Adrenal gland (tissue), 5 donors: ENCODE measurements at regions not wholly inside any gene's neighbourhood (a gene's known extent, or its start where the extent isn't known, plus 50 kb on each side); places are given as distances from the start of the nearest gene placed in this dataset.

Experiments
- POLR2A ChIP-seq, 2 donors: fragments of 450-650 bp; IDR thresholded peaks; one replicate each; pipeline ENCODE4 v1.6.1; 2017; ENCODE audit warnings: antibody characterized with exemption in 2 of 2, mild to moderate bottlenecking in 2 of 2, moderate library complexity in 1 of 2
- TF ChIP-seq, protein P1 (sequence below), 6 experiments: fragments of 450-650 bp in 4 of 6; fragments of 200-600 bp in 2 of 6; sonication (generic) in 1 of 6; IDR thresholded peaks; 1 replicate in 5 of 6; 2 replicates in 1 of 6; pipeline versions ENCODE4 v1.5.1 to v1.8.0; 2016 to 2021; ENCODE audit warnings: antibody characterized with exemption in 6 of 6, mild to moderate bottlenecking in 2 of 6, moderate library complexity in 1 of 6
- donor health status: DM: no; HTN: no; CAD: no.

DNA sequence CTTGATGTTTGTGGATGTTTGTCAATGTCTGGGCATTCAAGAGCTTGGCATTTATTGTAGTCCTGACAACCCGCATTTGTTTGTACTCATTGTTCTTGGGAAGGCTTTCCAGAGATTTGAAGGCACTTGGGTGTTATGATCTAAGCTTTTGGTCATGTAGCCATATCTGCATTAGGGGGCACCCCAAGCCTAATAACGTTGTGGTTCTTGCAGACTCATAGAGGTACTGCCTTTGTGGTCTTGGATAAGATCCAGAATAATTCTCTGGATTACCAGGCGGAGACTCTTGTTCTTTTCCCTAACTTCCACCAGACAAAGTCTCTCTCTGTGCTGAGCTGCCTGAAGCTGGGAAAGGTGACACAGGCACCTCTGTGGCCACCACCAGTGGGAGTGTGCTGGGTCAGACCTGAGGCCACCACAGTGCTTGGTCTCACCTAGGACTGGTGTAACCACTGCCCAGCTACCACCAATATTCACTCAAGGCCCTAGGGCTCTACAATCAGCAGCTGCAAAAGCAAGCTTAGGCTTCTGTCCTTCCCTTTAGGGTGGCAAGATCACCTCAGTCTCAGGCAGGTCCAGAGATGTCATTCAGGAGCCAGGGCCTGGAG, 144.4 kb upstream of the TAS2R1 start:
- TF ChIP-seq, protein P1, sequence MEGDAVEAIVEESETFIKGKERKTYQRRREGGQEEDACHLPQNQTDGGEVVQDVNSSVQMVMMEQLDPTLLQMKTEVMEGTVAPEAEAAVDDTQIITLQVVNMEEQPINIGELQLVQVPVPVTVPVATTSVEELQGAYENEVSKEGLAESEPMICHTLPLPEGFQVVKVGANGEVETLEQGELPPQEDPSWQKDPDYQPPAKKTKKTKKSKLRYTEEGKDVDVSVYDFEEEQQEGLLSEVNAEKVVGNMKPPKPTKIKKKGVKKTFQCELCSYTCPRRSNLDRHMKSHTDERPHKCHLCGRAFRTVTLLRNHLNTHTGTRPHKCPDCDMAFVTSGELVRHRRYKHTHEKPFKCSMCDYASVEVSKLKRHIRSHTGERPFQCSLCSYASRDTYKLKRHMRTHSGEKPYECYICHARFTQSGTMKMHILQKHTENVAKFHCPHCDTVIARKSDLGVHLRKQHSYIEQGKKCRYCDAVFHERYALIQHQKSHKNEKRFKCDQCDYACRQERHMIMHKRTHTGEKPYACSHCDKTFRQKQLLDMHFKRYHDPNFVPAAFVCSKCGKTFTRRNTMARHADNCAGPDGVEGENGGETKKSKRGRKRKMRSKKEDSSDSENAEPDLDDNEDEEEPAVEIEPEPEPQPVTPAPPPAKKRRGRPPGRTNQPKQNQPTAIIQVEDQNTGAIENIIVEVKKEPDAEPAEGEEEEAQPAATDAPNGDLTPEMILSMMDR (IDR thresholded peaks at IDR 0.05), result no peak
- no peak for TF ChIP-seq POLR2A (IDR thresholded peaks at IDR 0.05)
